PC-9 (cell line): ENCODE measurements at regions not wholly inside any gene's neighbourhood (a gene's known extent, or its start where the extent isn't known, plus 50 kb on each side); places are given as distances from the start of the nearest gene placed in this dataset.

Source experiments
- BruUV-seq: library from RNA; stranded (reverse); fragments of 400-500 nt; replicated peaks from 2 replicates; lab custom pipeline; 2021; lab: Mats Ljungman, UMichigan
- CTCF ChIA-PET: fragments of 300-600 bp; sonication (Branson Sonifier 250); formaldehyde crosslinking; loops from one replicate; lab custom pipeline; 2022; ENCODE audit warnings: antibody characterized with exemption; lab: Charles Lee
- POLR2A ChIA-PET: fragments of 300-600 bp; sonication (Branson Sonifier 250); formaldehyde crosslinking; loops from one replicate; lab custom pipeline; 2022; ENCODE audit warnings: antibody characterized with exemption; ENCODE audit not compliant: unreplicated experiment; lab: Charles Lee
- DNase-seq, 2 experiments: peaks; one replicate each; pipeline versions ENCODE4 v3.0.0 to v3.0.0-alpha.2; 2015 to 2022; ENCODE audit warnings: mixed read lengths in 1 of 2
- H2AFZ ChIP-seq: fragments of 200-600 bp; sonication (generic); 2 replicates; pipeline ENCODE4 v1.8.1; 2017; ENCODE audit warnings: antibody characterized with exemption
- H3F3A ChIP-seq: fragments of 200-600 bp; sonication (generic); 2 replicates; pipeline ENCODE4 v1.8.1; 2017; ENCODE audit warnings: antibody characterized with exemption, mild to moderate bottlenecking, low read depth; ENCODE audit not compliant: insufficient read depth
- H3K27ac ChIP-seq: fragments of 200-600 bp; sonication (generic); 2 replicates; pipeline ENCODE4 v1.6.1; 2016; ENCODE audit warnings: mixed run types
- H3K27me3 ChIP-seq: fragments of 200-600 bp; sonication (generic); 2 replicates; pipeline ENCODE4 v1.6.1; 2016; ENCODE audit warnings: low read depth, mixed run types; ENCODE audit not compliant: insufficient read depth
- H3K36me3 ChIP-seq: fragments of 200-600 bp; sonication (generic); 2 replicates; pipeline ENCODE4 v1.6.1; 2016; ENCODE audit warnings: low read depth, mixed run types
- H3K4me1 ChIP-seq: fragments of 200-600 bp; sonication (generic); replicated peaks from 2 replicates; pipeline ENCODE4 v1.6.1; 2016; ENCODE audit warnings: mixed run types; ENCODE audit not compliant: insufficient read depth
- H3K4me2 ChIP-seq: fragments of 200-600 bp; sonication (generic); 2 replicates; pipeline ENCODE4 v1.6.1; 2017; ENCODE audit warnings: mixed run types
- H3K4me3 ChIP-seq: fragments of 200-600 bp; sonication (generic); 2 replicates; pipeline ENCODE4 v1.6.1; 2016; ENCODE audit warnings: mixed run types
- H3K79me2 ChIP-seq: fragments of 200-600 bp; sonication (generic); 2 replicates; pipeline ENCODE4 v1.6.1; 2017; ENCODE audit warnings: low read depth, mixed run types
- H3K9me2 ChIP-seq: fragments of 200-600 bp; sonication (generic); 2 replicates; pipeline ENCODE4 v1.8.1; 2017; ENCODE audit warnings: mild to moderate bottlenecking; ENCODE audit not compliant: insufficient read depth
- H3K9me3 ChIP-seq: fragments of 200-600 bp; sonication (generic); 2 replicates; pipeline ENCODE4 v1.8.1; 2016; ENCODE audit warnings: low read depth; ENCODE audit not compliant: insufficient read depth
- H4K20me1 ChIP-seq: fragments of 200-600 bp; sonication (generic); 2 replicates; pipeline ENCODE4 v1.8.1; 2017; ENCODE audit not compliant: insufficient read depth
- CTCF ChIP-seq: fragments of 200-600 bp; sonication (generic); conservative IDR thresholded peaks from 2 replicates; pipeline ENCODE4 v1.6.1; 2017; ENCODE audit warnings: mixed run types, antibody characterized with exemption, mild to moderate bottlenecking, moderate library complexity
- EZH2 ChIP-seq: fragments of 200-600 bp; sonication (generic); IDR thresholded peaks from 2 replicates; pipeline ENCODE4 v1.8.0; 2017; ENCODE audit warnings: antibody characterized with exemption, low read depth
- intact Hi-C: fragments of 100-400 bp; cut with micrococcal nuclease; formaldehyde crosslinking; loops from one replicate; pipeline ENCODE4 v1.10.0; 2022; ENCODE audit not compliant: unreplicated experiment

- Histone ChIP-seq H3K9me2 (no peaks in the 10 kb centered on the region), H3K27me3 (peaks cover 9% of the 10 kb centered on the region), H3K36me3 (no peaks in the 10 kb centered on the region), H3K4me1 (no peaks in the 10 kb centered on the region), H3K27ac (no peak overlapping the region), H3K4me2 (no peak overlapping the region), H2AFZ (no peak overlapping the region), H3K9me3 (no peaks in the 10 kb centered on the region), H3F3A (no peaks in the 10 kb centered on the region), H4K20me1 (no peaks in the 10 kb centered on the region), H3K79me2 (no peaks in the 10 kb centered on the region), H3K4me3 (no peak overlapping the region)
- no peak for DNase-seq
- TF ChIP-seq CTCF (no peak), EZH2 (no peak)
- ChIA-PET CTCF (interaction anchor here (0.6 kb wide), 1 partner anchor 1352 kb away, joined by 3 read pairs; no protein-coding TSS in a partner anchor), POLR2A (no interaction called here)
- intact Hi-C loops, result no loop called here
- BruUV-seq, result no TSS peak
Observed at GRCh38 chr12:67202678-67203012, 66.5 kb upstream of the CAND1 start.

- Histone ChIP-seq H3K36me3 (no peaks in the 10 kb centered on the region), H3K27ac (no peak overlapping the region), H3K79me2 (no peaks in the 10 kb centered on the region), H3K9me2 (no peaks in the 10 kb centered on the region), H3K27me3 (no peaks in the 10 kb centered on the region), H2AFZ (no peak overlapping the region), H3K4me3 (no peak overlapping the region), H4K20me1 (no peaks in the 10 kb centered on the region), H3K4me1 (no peaks in the 10 kb centered on the region), H3K4me2 (no peak overlapping the region), H3F3A (no peaks in the 10 kb centered on the region), H3K9me3 (no peaks in the 10 kb centered on the region)
- no peak for DNase-seq
- intact Hi-C loops, result no loop called here
- CTCF ChIA-PET, result no interaction called here
- BruUV-seq, result no TSS peak
- POLR2A ChIA-PET, result no interaction called here
- TF ChIP-seq CTCF (no peak), EZH2 (no peak)
Observed at GRCh38 chr12:67208281-67209067, 60.7 kb upstream of the CAND1 start.

GRCh38 chr12:67211029-67211428 is 58.1 kb upstream of the CAND1 start:
- no peaks in the 10 kb centered on the region for H3K36me3 ChIP-seq
- no peak overlapping the region for H3K27ac ChIP-seq
- no peaks in the 10 kb centered on the region for H3K9me3 ChIP-seq
- H3K9me2 ChIP-seq, result no peaks in the 10 kb centered on the region
- no peak overlapping the region for H3K4me3 ChIP-seq
- ChIA-PET POLR2A (no interaction called here), CTCF (no interaction called here)
- no peaks in the 10 kb centered on the region for H3K27me3 ChIP-seq
- no peak for DNase-seq
- no peak overlapping the region for H3K4me2 ChIP-seq
- H3K79me2 ChIP-seq, result no peaks in the 10 kb centered on the region
- intact Hi-C loops, result no loop called here
- H4K20me1 ChIP-seq, result no peaks in the 10 kb centered on the region
- H3F3A ChIP-seq, result no peaks in the 10 kb centered on the region
- no TSS peak for BruUV-seq
- H2AFZ ChIP-seq, result no peak overlapping the region
- no peaks in the 10 kb centered on the region for H3K4me1 ChIP-seq
- TF ChIP-seq CTCF (no peak), EZH2 (no peak)
